DMS114 treated with DMSO at 0.1 percent for 48 hours (cell line): ENCODE measurements at regions not wholly inside any gene's neighbourhood (a gene's known extent, or its start where the extent isn't known, plus 50 kb on each side); places are given as distances from the start of the nearest gene placed in this dataset.

Experiments used
- DNase-seq: peaks from one replicate; lab custom pipeline; 2025; ENCODE audit not compliant: unreplicated experiment; lab: John Stamatoyannopoulos, UW

DNA sequence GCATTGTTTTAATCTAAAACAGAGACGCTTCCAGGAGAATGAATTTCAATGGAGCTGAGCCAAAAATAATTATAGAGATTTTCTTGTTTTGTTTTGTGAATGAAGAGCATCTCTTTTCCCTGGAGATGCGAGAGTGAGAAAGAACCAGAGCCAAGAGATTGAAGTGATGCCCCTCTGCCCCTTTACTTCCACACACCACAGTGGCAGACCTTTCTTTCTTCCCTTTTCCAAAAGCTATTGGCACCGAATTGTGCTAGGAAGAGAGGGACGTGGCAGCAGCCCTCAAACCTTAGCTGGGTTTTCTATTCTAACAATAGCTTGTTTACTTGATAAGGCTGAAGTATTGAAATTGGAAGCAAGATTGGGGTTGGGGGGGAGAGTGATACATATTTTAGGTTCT is 133.0 kb upstream of the TMEM161B start:
- no peak for DNase-seq

DNA sequence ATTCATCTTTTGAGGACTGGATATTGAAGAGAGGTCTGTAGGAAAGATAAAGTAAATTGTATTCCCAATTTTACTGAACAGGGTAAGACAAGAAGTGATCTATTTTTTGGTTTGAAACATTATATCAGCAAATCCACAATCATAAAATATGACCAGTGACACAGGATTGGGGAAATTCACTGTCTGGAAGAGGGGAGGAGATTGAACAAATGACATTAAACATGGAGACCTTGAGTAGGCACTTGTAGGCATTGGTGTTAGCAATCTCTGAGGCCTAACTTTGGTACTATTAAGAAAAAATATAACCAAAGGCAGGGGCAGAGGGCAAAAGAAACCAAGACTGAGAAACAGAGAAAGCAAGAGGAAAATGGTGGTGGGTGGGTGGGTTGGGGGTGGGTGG is 132.6 kb upstream of the TMEM161B start:
- no peak for DNase-seq

DNA sequence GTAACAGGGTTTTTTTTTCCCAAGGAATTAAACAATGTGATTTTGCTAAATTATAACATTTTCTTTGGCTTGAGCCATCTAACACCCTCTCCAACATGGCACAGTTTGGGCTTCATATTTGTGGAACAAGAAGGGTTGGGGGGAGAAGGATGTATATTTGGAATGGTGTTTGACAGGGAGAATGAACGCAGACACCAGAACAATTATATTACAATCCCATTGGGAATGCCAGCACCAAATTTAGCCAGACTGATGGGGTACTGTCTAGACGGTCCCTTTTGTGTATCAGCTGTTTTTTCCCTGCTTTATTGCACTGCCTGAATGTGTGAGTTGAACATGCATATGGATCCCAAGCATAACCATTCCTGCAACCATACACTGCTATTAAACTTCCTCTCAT is 130.9 kb upstream of the TMEM161B start:
- DNase-seq, result no peak

DNA sequence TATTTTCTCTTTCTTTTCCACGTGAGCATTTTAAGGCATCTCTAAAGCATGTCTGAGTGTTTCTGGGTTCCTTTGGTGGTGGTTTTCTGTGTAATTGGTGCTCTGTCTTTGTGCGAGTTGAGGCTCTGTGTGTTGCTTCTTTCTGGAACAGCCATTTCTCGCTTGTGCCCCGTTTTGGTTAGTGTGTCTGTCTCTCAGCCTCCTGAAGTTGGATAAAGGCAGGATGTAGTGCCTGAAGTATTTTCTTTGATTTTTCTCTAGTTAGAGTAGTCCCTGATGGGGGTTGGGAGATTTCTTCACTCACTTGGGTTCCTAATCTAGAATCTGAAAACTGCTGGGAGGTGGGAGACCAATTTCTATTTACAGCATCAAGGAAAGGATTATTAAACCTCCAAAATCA is 129.7 kb upstream of the TMEM161B start:
- DNase-seq, result no peak

DNA sequence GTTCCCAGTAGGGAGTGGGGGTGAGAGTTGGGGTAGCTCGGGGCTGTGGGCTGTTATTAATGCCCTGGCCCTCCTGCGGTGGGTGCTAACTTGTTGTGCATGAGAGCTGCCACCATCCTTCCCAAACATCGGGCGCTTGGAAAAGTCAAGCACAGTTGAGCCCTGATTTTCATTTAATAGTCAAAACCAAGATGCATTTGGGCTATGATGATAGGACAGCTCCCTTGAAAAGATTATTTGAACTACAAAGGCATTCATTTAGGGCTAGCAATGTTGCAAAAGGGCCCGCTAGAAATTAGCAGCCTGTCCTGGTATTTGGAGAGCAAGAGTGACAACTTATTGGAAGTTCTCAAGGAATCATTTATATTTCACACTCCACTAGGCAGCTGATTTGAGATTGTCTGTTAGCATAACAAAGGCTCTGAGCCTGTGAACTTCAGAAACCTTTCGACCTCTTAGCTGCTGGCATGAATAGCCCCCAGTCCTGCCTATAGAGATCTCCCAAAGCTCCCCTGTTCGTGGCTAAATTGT is 128.2 kb upstream of the TMEM161B start:
- DNase-seq, result no peak

DNA sequence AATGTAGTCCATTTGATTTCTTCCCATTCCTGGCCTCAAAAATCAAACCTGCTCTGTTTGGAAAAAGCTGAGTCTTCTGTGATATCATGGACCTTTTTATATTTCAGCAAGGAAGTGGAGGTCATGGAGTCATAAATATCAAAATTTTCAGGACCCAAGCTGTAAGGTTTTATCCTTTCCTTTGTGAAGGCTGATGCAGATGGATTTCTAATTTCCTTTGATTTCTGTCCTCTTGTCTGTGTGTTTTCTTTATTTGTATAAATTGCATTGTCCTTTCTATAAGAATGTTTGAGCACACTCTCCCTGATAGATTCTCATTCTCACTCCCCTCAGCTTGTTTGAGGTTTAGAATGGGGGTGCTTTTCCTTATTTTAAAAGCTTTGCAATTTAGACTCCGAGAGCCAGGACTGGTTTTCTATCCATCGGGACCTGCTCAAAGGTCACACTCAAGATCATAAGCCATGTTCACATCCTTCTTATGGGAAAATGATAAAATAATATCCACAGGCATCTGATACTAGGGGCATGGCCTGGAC is 127.4 kb upstream of the TMEM161B start:
- DNase-seq, result no peak

DNA sequence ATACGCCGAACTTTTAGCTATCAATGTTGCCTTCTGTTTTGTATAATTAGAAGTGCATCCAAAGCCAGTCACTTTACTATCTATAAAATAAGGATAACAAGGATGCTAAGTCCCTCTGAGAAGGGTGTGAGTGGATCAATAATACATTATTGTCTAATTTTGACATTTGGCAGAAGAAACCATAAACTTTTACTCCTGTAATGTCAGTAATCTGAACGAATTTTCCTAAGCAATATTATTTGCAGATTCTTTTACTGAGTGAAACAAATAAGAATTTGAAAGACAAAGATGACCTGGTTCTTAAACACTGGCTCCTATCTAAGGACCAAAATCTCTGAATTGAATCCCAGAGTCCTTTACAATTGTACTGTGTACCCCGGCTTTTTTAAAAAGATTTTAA is 126.6 kb upstream of the TMEM161B start:
- no peak for DNase-seq

DNA sequence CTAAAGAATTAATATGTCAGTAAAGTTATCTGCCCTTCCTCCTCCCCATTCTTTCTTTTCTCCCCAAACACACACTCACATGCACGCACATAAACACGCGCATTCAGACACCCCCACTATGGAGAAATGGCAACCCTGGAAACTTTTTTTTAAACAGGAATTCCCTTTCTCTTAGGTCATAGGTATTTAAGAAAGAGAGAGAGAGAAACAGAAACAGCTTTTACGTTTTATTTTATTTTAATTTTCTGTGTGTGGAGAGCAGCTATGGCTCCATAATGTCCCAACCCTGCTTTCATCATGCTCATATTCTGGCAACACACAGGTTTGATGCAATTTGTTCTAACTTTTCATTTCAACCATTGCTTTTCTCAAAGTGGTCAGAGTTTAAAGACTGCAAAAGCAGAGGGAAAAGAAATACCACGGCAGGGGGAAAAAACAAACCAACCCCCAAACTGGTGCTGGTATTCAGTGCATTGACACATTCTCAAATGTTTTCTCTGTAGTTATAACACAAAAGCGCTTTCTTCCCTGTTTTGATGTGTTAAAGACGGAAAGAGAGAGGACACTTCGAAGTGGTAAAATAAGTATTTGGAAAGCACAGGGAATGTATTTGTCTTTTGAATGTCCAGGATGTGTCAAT is 126.0 kb upstream of the TMEM161B start:
- no peak for DNase-seq

DNA sequence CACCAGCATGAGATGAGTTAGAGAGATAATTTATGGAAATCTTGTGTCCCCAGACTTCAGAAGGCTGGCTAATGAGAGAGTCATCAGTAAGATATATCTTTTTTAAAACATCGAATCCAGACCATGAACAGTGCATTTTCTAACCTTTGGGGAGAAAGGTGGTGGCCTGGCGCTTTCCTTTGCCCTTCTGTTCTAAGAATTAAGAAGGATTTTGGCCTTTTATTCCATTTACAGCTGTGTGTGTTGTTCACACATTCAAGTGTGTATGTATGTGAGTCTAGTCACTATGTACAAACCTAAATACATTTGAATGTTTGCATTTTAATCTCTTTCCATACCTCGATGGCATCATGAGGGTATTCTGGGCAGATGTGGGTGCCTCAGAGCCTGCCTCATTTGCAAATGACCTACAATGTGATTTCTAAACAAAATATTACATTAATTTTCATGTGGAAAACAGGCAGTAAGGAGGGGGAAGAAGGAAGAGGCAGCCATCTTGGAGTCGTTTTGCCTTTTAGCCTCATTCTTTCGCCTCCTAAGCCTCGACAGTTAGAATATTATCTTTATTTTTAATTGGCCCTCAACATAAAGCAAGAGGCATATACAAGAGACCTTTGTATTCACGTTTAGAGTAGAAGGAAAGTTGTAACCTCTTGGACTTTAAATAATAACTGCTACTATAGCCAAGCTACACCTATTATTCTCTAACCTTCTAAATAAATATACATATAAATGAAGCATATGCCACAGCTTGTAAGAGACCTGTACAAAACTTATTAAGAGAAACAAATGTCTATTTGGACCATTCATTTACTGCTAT is 125.3 kb upstream of the TMEM161B start:
- no peak for DNase-seq

DNA sequence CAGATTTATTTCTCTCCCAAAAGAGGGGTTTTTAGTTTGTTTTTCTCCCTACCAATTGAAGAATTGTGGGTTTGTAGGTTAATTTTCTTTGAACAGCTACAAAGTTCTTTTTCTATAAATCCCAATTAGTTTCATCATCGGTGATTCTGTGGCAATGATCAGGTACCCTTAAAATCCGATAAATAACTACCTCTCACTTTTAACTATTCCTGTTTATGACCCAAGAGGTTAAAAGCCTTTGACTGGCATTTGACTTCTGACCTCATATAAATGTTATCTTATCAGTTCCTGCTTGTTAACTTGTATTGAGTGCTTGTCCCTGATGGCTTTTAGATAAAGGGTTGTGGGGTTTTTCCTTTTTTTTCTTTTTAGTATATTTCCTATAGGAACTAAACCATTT is 124.4 kb upstream of the TMEM161B start:
- DNase-seq, result no peak

DNA sequence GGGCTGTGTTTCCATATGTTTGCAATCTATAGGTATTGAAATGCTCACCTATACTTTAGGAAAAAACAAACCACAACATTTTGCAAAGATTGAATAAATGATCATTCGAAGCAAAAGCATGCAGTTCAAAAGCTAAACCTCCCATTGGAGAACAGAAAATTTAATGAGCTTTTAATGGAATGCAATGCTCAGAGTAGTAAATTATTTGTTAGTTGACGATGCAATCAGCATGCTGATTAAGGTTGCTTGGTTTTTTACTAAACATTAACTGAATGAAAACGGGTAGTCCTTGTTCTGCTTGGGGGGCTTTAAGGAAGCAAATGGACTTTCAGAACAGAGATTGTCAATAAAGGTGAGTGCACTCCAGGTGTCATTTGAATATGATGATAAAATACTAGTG is 123.3 kb upstream of the TMEM161B start:
- DNase-seq, result no peak

DNA sequence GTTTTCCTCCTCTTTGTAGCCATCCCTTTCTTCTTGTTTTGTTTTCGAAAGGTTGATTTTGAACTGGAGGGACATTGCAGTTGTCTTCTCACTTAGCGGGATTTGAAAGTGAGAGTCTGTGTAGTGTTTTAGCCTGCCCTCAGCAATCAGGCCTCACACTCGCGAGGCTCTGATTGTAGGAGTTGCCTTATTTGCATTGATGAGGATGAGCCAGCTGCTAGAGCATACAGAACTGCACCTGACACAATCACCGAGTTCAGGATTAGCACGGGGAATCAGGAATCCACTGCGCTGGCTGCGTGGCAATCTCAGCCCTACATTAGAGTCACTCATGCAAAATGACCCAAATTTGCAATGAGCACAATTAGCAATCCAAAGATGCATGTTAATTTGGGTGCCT is 122.5 kb upstream of the TMEM161B start:
- no peak for DNase-seq

DNA sequence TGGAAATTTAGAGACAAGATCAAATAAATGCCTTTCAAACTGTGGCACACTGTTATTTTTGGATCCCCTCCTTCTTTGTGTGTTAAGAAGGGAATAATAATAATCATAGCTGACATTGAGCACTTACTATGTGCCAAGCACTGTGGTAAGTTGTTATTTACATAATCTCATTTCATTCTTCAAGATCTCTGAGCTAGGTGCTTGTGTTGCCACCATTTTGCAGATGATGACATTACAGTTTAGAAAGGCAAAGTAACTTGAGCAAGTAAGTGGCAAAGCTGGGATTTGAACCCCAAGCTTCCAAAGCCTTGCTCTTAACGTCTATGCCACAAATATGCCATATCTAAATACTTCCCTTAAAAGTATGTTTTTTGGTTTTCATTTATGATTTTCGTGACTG is 121.8 kb upstream of the TMEM161B start:
- no peak for DNase-seq

DNA sequence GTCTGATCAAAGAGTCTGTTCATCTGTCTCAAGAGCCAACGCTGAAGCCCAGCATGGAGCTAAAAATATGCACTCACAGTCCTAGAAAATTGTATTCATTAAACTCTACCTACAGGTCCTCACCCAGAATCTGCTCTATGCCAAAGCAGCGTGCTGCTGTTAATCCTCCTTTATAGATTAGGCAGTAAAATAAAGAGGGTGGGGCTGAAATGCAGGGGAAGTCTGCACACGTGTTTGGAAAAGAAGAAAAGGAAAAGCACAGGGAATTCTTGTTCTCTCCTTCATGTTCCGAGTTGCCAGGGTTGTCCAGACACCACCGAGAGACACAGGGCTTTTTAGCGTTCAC is 121.4 kb upstream of the TMEM161B start:
- no peak for DNase-seq

DNA sequence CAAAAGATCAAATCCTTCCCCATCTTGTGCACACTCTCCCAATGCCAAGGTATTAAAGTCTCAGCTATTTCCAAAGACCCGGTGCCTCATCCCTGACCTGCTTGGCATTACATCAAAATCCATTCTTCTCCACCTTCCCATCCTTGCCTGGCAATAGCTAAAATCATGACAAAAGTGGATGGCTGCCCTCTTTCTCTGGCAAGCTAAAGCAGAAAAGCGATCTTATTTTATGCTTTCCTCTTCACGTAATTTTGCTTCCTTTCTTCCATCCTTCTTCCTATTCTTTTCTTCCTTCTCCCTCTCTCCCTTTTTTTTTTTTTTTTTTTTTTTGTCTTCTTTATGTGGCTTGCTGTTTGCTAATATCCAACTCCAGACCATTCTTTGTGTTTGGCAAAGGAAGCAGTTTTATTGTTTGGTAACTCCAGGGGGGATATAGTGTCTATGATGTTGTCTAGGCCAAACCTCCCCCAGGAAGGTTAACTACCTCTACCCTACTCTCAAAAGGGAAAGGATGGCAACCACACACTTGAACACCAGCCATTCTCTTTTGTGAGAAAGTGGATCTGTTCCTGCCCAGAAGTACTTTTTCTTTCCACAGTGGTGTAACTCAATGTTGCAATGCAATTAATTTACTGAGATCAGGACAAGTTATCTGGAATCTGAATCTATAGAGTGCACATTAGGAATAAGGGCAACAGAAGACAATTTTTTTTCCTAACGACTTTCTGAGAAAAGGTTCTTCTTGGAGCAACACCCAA is 120.9 kb upstream of the TMEM161B start:
- DNase-seq, result no peak

DNA sequence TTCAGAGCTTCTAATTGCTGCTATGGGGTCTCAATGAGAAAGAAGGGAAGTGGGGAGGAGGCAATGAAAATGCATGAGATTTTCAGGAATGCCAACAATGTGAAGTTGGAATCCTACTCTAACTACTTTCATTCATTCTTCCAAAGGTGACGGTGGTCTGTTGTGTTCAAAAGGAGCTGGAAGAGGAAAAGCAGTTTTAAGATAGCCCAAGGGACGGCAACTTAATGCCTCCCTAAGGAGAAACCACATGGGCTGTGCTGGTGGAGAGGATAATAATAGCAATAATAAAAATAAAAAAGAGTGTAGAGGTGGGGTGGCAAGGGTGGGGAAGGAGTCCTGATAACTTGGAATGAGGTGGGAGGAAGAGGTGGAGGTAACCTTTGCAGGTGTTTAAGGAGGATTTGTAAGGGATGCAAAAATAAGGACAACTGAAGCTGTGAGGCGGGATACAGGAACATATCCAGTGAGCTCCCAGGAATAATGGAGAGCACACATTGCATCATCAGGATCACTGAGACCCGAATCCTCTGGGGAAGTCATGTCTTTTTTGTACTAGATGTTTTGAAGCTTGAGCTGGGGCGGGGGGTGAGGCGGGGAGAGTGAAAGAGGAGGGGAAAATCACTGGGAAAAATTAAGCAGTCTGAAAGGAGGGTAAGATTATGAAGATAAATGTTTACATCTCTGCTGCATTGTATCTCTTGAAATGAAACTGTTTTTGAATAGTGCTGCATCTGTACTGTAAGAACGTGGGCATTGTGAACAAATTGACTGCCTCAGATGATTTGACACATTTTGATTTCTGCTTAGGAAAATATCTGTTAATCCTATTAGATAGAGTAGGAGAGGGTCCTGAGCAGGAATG is 120.1 kb upstream of the TMEM161B start:
- DNase-seq, result no peak

DNA sequence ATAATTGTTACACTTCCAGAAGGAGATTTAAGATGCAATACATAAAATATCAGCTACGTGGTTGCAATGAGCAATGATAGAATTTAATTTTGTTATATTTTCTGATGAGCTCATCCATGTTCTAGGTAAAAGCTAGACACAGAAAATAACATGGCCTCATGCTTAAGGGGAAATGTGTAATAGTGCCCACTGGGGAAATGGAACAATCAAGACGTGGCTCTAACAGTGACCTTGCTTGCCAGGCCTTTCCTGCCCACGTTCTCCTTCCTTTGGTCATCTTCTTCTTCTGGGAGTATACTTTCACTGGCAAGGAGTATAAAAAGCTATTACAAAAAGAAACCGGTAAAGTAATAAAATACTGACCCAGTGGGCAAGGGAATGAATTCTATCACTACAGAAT is 116.2 kb upstream of the TMEM161B start:
- DNase-seq, result no peak

DNA sequence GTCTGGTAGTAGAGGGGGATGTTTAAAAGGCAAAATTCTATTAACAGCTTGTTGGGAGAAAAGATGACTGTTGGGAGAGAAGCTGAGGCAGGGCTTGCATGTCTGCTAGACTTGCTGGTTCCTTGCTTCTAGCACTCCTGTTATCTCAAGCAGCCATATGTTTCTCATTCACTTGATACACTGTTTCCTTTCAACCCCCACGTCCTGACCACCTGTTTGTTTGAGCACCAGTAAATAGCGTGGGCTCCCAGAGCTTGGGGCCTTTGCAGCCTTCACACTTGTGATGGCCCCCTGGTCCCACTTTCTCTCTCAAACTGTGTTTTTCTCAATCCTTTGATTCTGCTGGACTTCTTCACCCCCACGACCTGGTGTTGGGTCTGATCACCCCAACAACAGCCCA is 111.7 kb upstream of the TMEM161B start:
- no peak for DNase-seq

DNA sequence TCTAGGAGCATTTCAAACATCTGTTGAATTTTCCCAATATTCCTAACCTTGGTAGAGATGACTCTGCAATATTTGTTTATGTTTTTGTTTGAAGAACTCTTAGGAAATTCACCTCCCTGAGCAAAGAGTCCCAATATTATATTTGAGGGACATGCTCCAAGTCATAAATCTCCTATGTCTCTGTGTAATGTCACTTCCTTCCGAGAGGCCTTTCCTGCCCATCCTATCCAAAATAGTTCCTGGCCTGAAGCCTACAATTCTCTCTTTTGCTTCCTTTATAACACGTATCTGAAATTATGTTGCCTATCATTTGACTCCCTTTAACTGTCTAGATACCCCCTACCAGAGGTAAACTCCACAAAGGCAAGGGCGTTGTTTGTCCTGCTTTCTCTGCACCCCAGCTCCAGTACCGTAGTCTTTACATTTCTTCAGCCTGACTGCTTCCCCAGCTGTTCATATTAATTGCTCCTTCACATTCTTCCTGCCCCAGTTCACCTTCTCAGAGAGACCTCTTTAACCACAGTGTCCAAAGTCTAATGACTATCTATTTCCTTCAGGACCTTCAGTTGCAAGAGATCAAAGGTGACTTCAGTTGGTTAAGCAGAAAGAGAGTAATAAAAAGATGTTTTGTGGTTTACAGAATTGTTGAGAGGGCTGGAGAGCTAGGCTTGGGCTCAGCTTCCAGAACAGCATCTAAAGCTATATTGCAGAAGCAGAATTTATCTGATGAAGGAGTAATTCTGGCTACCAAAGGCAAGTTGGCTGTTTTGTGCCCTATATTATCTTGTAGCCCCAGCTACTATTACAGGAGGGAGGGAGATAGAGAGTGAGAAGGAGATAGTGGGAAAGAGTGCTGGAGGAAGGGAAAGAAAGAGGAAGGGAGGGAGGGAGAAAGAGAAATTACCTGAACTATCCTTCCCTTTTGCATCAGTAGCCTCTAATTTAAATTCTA is 109.3 kb upstream of the TMEM161B start:
- no peak for DNase-seq

DNA sequence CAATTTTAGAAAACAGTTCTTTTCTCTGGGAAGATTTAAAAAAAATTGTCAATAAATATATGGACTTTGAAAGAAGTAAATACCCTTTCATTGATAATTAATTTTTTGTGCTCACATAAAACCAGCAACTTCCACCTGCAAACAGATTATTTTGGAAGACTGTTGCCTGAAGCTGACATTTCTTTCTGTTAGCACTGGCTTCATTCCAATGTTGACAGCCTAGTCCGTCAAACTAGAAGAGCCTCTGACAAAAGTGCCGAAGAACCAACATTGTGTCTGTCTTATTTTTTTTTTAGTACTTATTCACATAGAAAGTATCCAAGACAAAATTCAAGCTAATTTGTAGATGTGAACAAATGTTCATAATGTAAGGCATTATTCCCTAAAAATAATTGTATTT is 108.6 kb upstream of the TMEM161B start:
- DNase-seq, result no peak
